Fibroblast of gingiva (primary cell): ENCODE measurements at regions not wholly inside any gene's neighbourhood (a gene's known extent, or its start where the extent isn't known, plus 50 kb on each side); places are given as distances from the start of the nearest gene placed in this dataset.
"Not testable (repeated sequence)": the region's sequence is repeated elsewhere in the genome, so short reads cannot be mapped to it uniquely, and the experiment has no call there.

Experiments
- DNase-seq: peaks from one replicate; pipeline ENCODE4 v3.0.0-alpha.2; 2011; ENCODE audit warnings: low read depth

DNA sequence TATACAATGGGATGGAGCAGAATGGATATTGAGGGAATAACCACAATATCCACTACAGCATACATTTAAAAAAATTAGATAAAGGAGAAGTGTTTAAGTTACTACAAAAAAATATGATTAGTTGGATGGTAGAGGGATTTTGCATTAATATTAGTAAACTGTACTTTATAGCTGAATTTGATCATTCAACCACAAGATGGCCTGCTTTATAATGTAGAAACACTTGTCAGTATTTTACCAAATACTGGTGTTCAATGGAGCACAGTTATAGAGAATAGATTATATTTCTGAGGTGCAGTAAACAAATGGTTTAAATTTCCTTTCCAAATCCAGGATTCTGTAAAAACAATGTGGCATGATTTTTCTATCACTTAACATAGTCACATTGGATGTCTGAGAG, 818.8 kb upstream of the CHORDC1 start:
- no peak for DNase-seq

DNA sequence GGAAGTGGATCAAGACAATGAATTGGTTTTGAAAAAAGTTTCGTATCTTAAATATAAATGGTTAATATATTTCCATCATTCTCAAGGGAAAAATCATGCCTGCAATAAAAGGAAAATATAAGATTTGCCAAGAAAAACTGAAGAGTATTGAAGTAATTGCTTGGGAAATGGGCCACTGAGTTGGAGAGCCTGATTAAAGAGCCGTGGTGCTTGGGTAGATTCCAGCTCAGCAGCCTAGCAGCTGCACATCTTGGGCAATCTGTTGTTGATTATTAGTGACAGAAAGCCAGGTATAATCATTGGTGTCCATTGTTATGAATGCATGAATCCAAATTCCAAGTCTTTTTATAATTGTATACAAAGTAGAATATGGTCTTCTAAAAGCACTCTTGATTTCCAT, 800.9 kb upstream of the CHORDC1 start:
- no peak for DNase-seq

DNA sequence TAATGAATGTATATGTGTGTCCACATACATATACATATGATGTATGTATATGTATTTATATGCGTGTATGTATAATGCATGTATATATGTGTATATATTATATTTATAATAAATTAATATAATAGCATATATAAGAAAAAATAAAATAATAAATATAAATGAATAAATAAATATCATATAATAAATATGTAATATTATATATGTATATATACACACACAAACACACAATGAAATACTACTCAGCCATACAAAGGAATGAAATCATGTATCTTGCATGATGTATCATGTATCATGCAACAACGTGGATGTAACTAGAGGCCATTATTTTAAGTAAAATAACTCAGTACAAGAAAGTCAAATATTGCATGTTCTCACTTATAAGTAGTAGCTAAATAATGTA, 788.7 kb upstream of the CHORDC1 start:
- DNase-seq: no peak

DNA sequence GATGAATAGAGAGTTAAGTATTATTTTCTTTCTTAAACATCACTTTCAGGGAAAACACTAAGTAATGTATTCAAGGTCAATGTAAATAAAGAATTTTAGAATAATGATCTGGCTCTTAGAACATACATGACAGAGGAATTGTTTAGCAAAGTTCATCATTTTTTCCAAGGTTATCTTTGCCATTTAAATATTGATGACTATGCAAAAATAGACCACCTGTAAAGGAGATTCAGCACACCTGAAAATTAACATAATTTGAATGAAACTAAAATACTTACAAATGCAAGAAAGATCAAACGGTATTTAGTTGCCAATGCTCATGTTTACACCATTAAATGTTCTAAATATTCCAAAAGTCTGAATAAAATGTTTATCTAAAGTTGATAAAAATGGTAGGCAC, 782.6 kb upstream of the CHORDC1 start:
- DNase-seq: no peak

DNA sequence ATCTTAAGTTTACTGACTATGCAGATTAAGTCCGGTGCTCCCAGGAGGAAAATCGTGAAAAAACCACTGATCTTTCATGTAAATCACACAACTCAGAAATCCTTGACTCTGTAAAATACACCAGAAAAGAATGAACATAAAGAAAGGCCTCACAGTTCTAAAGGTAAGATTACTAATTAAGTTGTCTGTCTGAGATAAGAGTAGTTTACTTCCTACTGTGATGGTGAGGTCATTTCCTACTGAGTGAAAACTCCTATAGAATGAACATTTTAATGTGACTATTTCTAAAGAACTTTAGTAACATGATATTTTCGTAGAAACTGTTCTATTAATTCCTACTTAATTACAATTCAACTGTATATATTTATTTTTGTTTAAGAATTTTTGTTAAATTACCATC, 774.4 kb upstream of the CHORDC1 start:
- DNase-seq: no peak

DNA sequence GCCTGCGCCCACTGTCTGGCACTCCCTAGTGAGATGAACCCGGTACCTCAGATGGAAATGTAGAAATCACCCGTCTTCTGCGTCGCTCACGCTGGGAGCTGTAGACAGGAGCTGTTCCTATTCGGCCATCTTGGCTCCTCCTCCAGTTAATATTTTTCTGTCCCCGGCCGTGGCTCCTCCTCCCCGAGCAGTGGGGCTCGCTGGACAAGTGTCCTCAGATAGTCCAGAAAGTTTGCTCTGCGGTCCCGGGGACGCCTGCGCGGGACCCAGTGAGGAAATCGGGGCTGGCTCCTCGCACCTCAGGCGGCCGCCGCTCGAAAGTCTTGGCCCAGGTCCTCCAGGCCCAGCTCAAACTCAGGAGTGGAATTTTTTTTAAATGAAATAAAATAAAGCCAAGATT, 749.3 kb upstream of the CHORDC1 start:
- DNase-seq: not testable (repeated sequence)

DNA sequence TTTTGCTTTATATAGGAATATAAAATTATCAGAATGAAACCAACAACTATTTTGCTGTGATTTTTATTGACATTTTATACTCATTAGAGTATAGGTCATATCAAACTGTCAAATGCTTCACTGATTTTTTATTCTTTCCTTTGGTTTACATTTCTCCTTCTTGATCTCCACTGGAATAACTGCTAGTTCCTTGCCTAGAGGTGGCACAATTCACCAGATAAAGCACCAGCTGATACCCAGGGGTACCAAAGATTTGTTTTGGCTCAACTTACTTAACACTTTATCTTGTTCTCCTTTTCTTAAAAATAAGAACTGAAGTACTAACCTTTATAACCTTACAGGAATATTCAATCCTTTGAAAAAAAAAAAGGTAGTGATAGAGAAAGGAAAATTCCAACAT, 725.1 kb upstream of the CHORDC1 start:
- no peak for DNase-seq

DNA sequence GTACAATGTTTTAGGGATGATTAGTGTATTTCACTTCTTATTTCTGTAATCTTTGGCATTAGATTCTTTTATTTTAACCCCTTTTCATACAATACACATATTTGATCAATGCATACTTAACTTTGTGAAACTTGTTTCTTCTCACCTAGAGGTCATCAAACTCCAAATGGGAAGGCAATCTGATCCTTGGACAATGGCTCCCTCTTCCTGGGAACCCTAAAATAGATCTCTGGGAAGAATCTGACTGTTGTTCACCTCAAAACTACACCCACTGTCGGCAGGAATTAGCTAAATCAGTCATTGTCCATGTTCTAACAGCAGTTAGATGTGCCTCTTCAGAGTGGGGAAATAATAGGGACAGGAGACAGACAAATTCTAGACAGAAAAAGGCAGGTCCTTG, 707.4 kb upstream of the CHORDC1 start:
- DNase-seq: no peak

DNA sequence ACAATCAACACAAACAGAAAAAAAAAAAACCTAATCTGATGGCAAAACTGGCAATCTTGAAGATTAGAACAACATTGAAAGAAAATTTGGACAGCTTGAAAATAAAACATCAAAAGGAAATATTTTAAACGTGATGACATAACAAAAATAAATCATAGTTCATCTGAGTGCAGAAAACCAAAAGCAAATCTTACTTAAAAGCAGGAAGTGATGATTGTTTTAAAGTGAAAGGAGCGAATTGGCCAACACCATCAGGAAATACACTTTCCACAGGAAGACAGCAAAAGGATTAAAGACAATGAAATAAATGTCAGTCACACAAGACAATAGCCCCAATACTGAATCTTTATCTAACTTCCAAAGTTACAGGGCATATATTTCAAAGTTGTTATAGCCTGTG, 696.5 kb upstream of the CHORDC1 start:
- no peak for DNase-seq

DNA sequence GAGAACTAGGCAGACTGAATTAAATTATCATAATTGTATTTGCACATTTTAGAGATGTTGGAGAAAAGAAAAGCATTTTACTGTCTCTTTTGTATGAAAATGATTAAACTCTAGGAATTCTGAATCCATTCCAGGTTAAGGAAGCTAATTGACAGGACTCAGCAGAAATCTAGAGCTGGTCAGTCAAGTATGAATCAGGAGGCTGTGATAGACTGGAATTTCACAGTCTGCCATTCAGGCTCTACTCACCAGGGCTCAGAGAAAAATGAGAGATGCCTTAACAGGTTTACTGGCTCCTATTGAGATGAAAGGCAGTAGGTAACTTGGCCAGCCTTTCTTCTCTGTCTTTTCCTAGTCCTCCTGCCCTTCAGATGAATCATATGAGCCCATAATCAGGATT, 693.9 kb upstream of the CHORDC1 start:
- no peak for DNase-seq

DNA sequence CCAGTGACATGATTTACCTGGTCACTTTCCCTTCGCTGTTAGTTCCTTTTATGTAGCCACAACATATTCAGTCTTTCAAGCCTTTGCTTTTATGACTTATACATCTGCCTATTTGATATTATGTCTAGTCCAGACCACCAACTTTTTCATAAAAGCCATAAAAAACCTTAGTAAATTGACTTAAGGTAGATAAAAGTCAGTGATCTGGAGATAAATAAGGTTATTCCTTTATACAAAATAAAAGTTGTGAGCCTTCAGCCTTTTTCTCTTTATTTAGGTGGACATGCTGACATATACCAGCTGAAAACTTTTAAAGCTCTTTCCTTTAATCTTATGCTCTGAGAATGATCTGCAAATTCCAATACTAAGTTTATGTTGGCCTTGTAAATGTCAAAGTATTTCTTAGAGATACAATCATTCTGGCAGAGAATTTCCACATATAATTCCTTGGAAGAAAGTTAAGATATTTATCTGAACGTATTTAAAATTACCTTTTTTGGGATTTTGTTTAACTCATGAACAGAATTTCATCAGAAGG, 690.4 kb upstream of the CHORDC1 start:
- no peak for DNase-seq

DNA sequence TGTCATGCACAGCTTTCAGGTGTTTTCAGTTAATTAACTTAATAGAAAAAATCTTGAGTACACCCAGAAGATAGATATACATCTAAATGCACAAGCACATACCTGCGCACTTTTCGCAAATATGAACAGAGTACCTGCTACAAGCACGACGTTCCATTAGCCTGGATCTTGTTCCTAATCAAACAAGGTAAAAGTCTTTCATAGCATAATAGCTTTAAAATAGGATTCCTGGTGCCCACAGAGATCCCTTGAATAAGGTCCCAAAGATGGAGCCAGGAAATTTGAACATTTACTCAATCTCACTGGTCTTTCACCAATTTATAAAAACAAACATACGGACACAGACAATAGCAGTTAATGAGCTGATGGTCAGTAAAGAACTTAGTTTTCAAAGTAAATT, 689.8 kb upstream of the CHORDC1 start:
- no peak for DNase-seq

DNA sequence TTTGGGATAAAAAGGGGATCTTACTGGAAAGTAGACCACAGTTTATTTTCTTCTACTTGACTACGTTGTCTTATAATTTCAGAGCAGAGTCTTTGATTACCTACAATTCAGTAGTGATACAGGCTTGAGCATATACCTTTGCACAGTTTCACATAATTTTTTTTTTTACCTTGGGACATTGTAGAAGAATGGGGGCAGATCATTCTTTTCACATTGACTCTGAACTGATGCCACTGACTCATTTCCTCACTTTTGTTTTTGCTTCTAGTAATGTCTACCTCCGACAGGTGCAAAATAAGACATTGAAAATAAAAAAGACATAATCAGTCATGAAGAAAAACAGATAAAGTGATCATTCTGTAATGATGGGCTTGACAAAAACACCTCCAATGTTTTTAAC, 688.3 kb upstream of the CHORDC1 start:
- no peak for DNase-seq

DNA sequence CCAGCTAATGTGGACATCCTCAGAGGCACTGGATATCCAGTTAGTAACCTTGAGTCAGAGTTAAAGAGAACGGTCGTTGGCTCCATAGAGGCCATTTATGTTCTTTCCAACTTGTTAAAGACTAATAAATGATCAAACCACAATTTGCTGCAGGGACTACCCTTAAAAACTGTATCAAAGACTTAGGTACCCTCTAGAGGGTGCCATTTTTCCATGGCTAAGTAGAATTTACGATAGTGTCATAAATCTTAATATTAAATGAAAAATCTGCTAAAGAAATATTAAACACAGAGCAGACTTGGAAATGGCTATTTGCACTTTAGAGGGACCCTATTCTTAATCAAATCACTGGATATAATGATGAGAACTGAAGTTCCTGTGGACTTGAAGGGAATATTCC, 685.2 kb upstream of the CHORDC1 start:
- no peak for DNase-seq

DNA sequence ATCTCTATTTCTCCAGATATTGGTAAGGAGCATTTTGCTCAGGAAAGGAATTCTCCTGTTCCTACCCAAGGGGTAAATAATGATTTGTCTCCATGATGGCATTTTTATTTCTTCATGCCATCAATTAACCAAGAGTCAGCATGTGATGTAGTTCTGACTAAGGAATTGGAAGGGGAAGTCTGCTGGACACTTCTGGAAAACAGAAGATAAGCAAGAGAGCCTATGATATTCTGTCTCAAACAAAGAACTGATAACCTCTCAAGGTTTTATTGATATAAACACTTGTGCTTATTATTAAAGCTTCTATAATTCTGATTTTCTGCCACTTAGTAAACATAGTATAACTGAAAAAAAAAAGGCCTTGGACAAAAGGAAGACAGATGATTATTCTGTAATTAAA, 673.0 kb upstream of the CHORDC1 start:
- no peak for DNase-seq

DNA sequence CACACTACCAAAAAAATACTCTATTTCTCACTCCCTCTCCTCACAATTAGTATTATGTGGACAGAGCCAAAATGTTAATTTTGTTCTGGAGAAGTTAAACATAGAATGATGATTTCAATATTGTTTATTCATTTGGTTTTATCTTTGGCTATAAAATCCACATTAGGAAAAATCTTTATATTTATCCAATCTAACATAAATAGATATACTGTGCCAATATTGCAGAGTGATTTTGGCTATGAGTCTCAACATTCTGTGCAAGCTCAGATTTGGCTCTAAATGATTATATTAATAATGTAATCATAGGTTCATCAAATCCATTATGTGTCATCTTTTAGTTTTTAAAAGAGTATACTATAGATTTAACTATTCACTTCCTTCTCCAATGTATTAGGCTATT, 667.5 kb upstream of the CHORDC1 start:
- no peak for DNase-seq

DNA sequence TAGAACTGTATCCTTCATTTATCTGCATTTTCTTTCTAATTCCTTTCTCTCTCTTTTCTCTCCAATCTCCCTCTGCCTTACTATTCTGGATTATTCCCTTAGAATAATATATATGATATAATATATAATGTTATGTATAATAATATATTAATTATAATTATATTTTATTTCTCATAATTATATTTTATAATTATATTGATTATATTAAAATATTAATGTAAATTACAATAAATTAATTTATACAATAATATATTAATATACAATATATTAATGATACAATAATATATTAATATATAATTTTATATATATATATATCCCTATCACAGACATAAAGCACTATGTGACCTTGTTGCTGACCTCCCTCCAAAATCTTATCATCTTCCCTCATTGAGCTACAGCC, 661.3 kb upstream of the CHORDC1 start:
- DNase-seq: no peak

DNA sequence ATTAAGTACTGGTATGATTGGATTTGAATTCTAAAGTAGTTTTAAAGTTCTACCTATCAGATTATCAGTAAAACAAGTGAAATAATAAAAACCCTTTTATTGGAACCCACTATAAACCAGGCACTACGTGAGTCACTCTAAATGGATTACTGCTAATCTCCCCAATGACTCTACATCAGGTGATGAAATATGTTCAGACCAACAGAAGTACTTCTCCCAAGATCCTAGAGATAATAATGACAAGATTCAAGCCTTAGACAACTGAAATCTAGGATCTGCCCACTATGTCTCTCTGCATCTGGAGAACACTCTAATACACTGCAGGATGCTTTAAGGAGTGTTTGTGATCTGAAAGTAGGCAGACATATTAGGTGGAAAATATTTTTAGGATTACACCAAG, 652.1 kb upstream of the CHORDC1 start:
- DNase-seq: no peak

DNA sequence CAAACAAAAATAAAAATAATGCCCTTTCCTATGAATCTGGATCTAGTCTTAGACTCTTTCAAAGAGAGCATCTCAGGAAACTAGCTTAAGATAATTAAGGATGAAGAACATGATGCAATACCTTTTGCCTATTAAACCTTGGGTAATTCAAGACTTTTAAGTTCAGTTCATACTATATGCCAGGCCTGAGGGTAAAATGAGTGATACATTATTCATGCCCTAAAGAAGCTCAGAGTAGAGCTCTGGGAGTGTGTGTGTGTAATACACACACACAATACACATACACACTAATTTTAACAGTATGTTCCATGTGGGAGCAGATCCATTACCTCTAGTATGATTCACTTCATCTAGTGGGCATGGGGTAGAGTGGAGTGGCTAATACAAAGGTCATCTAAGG, 651.4 kb upstream of the CHORDC1 start:
- no peak for DNase-seq

DNA sequence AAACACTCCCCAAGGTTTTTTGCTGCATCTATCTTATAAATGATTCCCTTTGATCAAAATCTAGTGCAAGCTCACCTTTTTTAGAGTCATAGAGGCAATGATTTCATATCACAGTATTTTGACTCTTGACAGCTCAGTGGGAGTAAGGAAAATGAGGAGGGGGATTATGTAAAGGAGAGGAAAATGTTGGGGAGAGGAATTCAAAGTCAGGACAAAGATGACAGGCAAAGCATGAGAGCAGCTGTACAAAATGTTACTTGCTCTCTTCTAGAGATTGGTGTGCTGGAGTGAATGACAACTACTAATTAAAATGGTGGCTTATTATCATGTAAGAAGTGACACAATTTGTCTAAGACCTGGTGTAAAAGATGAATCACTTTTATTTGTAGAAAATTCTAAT, 644.6 kb upstream of the CHORDC1 start:
- DNase-seq: no peak

DNA sequence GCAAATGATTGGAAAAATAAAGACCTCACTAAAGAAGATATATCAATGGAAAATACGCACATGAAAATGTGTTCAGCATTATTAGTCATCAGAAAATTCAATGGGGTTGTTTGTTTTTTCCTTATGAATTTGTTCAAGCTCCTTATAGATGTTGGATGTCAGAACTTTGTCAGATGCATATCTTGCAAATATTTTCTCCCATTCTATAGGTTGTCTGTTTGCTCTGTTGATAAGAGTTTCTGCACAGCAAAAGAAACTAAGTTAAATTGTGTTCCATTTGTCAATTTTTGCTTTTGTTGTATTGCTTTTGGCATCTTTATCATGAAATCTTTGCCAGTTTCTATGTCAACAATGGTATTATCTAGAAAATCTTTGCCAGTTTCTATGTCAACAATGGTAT, 633.9 kb upstream of the CHORDC1 start:
- no peak for DNase-seq

DNA sequence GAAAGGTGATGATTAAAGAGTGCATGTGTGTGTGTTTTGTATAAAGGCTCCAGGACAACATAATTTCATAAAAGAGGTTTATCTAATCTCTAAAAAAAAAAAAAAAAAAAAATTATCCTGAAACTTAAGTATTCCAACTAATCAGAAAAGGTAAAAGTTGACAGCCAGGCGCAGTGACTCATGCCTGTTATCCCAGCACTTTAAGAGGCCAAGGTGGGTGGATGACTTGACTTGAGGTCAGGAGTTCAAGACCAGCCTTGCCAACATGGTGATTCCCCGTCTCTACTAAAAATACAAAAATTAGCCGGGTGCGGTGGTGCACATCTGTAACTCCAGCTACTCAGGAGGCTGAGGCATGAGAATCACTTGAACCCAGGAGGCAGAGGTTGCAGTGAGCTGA, 632.7 kb upstream of the CHORDC1 start:
- no peak for DNase-seq

DNA sequence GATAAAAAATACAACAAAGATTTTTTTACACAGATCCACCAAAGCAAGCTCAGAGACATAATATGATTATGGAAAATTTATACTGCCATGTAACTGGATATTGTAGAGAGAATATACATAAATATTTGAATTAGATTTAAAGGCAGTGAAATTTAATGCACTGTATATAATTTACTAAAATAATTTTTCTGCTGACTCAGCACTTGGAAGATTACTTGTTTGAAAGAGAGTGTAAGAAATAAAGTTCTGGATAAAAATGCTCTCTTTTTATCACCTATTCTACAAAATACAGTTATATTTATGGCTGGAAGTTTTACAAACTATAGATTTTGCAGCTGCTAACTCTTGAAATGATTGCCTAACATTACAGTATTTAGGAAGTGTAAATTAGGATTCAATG, 628.3 kb upstream of the CHORDC1 start:
- DNase-seq: no peak

DNA sequence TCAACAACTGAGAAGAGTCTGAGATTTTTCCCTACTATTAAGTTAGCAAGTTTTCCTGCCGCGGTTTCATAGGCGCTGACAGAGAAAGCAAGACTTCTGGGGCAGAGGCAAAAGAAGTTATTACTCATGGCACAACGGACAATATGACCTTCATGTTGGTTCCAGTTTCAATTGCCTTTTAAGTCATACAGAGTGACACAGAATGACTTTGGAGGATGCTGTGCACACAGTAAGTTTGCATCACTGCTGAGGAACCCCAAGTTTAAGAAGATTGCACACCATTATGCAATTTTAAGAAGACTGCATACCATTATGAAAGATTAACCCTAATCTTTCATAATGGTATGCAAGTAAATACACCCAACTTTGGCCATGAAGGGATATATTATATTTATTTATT, 626.5 kb upstream of the CHORDC1 start:
- DNase-seq: no peak

DNA sequence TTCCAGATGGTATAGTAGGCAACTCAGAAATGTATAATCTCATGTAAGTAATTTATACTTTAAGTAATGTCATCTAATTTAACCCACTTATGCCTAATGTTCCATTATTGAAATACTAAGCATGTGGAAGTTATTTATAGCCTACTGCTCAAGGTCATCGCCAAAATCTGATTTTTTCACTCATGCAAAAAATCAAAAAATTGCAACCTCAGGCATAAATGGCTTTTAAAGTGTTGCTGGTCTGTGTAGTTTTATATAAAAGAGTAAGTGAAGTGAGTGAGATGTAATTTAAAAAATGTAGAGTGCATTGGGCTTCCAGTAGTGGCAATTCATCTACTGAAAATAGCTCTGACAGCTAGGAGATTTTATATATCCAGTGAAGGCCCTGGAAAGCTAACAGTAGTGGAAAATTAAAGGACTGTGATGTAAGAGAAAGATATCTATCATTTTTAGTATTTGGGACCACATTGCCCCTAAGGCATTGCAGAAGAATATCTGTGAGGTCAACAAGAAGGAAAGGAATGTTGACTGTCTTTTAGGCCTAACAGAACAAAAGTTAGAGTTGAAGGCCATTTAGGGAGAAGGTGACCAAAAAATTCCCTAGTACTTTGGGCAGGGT, 624.5 kb upstream of the CHORDC1 start:
- DNase-seq: no peak
